ENCODE measurements at regions not wholly inside any gene's neighbourhood (a gene's known extent, or its start where the extent isn't known, plus 50 kb on each side); places are given as distances from the start of the nearest gene placed in this dataset.

- no peak for DNase-seq (ENCODE audit: low read depth in 2 of 2)
Observed at GRCh38 chr4:180560896-180561295, 1682.3 kb upstream of the TENM3 start.

DNA sequence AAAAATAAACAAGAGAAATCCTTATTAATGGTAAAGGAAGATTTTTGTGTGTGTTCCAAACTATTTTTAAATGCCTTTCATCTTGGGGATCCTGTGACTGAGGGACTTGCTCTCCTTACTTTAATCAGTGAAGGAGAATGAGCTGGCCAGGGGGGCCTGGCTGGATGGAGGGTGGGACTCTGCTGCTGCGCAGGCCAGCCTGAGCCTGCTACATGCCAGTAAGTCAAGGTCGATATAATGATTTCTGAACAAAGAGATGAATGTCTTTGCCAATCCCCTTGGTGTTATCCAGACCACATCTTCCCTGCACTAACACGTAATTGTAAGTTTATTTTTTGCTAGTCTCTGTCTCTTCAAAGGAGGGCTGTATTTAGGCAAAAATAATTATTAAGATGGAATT lies 1679.2 kb upstream of the TENM3 start:
- no peak for DNase-seq (ENCODE audit: low read depth in 2 of 2)

- DNase-seq (ENCODE audit: low read depth in 2 of 2), result no peak
Observed at GRCh38 chr4:180564448-180564847, 1678.8 kb upstream of the TENM3 start.

GRCh38 chr4:180565856-180566431 lies 1677.3 kb upstream of the TENM3 start:
- DNase-seq (ENCODE audit: low read depth in 2 of 2), result no peak

DNA sequence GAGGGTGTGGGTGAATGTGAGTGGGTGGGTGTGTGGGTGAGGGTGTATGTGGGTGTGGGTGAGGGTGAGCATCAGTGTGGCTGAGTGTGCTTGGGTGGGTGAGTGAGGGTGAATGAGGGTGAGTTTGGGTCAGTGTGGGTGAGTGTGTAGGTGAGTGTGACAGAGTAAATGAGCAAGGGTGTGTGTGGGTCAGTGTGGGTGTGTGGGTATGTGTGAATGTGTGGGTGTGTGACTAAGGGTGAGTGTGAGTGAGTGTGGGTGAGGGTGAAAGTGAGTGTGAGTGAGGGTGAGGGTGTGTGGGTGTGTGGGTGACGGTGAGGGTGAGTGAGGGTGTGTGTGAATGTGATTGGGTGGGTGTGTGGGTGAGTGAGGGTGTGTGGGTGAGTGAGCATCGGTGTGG lies 1676.7 kb upstream of the TENM3 start:
- no peak for DNase-seq (ENCODE audit: low read depth in 2 of 2)

- no peak for DNase-seq (ENCODE audit: low read depth in 2 of 2)
Observed at GRCh38 chr4:180567080-180567479, 1676.1 kb upstream of the TENM3 start.

- DNase-seq (ENCODE audit: low read depth in 2 of 2), result no peak
Observed at GRCh38 chr4:180571516-180572055, 1671.6 kb upstream of the TENM3 start.

DNA sequence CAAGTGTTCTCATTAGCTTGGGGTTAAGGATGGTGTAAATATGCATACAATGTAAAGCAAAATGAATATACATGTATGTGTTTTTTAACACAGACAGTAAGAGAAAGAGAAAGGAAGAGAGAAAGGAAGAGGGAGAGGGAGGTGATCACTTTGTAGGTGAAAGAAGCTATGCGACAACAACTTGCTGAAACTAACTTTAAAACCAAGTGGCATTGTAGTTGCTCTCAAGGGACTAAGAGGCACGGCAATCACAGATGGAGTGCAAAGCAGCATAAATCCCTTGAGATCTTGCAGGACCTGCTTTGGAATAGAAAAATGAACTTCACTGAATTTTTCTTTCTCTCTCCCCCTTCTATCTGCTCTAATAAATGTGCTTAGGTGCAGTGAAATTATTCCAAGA lies 1665.0 kb upstream of the TENM3 start:
- DNase-seq (ENCODE audit: low read depth in 2 of 2), result no peak

- no peak for DNase-seq (ENCODE audit: low read depth in 2 of 2)
Observed at GRCh38 chr4:180581061-180581460, 1662.1 kb upstream of the TENM3 start.

GRCh38 chr4:180587379-180587778 lies 1655.8 kb upstream of the TENM3 start:
- DNase-seq (ENCODE audit: low read depth in 2 of 2), result no peak

DNA sequence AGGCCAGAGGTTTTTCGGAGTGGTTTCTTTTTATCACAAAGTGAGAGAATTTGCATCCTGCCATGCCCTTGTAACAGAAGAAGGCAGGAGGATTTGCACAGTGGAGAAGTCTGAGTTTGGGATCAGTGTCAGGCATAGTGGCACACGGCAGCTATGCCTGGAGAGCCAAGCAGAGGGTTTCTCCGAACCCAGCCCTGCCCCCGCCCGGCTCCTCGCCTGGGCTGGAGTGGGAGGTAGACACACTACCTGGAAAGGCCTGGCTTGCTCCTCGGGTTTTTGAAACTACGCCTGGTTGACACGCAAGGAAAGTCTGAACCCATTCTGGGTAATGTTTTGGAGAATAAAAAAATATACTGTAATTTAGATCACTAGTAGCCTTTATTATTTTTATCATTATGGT lies 1653.6 kb upstream of the TENM3 start:
- no peak for DNase-seq (ENCODE audit: low read depth in 2 of 2)

GRCh38 chr4:180596888-180597483 lies 1646.2 kb upstream of the TENM3 start:
- no peak for DNase-seq (ENCODE audit: low read depth in 2 of 2)

GRCh38 chr4:180598281-180598680 lies 1644.9 kb upstream of the TENM3 start:
- no peak for DNase-seq (ENCODE audit: low read depth in 2 of 2)

- no peak for DNase-seq (ENCODE audit: low read depth in 2 of 2)
Observed at GRCh38 chr4:180603791-180604190, 1639.4 kb upstream of the TENM3 start.

DNA sequence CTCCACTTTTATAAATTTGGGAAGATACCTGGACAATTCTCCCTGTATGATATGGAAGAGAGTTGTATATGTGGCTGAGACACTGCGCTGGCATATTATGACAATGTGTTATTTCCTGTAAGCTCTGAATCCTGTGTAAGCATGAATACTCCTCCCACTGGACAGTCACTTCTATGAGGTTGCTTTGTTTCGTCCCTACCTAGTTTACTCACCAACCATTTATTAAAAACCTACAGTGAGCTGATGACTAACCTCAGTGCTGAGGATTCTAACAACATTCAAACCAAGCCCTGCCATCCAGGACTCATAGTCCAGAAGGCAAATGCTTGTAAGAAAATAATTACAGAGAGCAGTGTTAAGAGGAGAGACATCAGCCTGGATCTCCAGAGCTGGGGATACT lies 1632.9 kb upstream of the TENM3 start:
- DNase-seq (ENCODE audit: low read depth in 2 of 2), result no peak

GRCh38 chr4:180615746-180616145 lies 1627.5 kb upstream of the TENM3 start:
- no peak for DNase-seq (ENCODE audit: low read depth in 2 of 2)

DNA sequence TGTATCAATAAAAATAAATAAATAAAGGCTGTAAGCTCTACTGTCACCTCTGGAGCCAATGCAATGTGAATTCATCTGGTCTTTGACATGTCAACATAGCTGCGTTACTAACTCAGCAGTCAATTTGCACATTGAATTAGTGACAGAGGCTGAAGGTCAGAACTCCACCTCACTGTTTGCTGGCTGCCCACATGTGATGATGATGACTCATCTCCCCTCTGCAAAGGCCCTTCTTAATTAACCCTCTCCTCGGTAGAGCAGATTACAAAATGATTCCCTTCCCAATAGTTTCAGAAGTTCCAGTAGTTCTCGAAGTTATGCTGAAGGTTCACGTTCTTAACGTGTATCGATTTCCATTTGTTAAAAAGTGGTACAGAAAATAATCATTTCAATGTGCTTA lies 1626.0 kb upstream of the TENM3 start:
- no peak for DNase-seq (ENCODE audit: low read depth in 2 of 2)

DNA sequence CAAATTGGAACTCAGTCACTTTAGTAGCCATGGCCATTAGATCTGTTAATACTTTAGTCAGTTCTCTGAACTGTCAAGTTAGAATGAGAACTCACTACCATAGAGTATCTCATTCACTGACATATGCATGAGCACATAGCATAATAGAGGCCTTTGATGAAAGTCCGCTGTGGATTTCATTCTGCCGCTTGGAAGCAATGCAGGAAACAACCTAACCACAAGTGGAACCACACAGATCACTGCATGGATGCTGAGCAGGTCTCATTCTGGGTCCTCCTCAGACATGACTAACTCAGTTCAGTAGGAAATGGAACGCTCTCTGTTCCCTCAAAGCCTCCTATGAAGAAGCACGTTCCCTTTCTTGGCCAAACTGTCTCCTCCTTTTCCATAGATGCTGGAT lies 1624.8 kb upstream of the TENM3 start:
- no peak for DNase-seq (ENCODE audit: low read depth in 2 of 2)

- DNase-seq (ENCODE audit: low read depth in 2 of 2), result no peak
Observed at GRCh38 chr4:180619440-180619839, 1623.8 kb upstream of the TENM3 start.

DNA sequence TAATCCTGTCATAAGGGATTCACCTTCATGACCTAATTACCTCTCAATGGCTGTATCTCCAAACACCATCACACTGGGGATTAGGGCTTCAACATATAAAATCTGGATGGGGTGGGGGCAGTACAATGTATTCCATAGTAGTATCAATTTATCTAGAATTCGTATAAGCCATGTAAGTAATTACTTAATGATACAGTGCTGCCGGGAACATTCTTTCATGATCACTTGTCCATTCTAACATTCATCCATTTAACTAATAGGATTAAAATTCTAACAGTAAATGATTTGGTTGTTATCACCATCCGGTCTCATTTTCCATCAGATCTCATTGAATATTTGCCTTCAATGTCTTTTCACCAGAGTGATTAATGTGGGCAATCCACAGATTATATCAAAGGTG lies 1620.9 kb upstream of the TENM3 start:
- no peak for DNase-seq (ENCODE audit: low read depth in 2 of 2)

DNA sequence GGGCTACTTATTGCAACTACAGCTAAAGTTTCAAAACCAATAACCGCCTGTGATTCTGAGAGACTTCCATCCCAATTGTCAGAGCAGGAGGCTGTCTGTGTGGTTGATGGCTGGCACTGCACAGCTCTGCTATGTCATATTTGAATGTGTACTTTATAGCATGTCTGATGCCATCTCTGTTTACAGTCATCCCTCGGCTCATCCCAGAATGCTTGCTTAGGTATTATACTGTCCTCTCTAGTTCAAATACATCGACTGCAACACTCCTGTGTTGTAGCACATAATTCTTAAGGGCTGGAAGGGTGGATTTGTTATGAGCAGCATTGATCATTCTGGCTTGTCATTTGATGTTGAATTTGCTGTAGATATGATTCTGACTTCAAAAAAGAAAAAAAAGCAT lies 1617.5 kb upstream of the TENM3 start:
- no peak for DNase-seq (ENCODE audit: low read depth in 2 of 2)

- DNase-seq (ENCODE audit: low read depth in 2 of 2), result no peak
Observed at GRCh38 chr4:180630012-180630665, 1613.1 kb upstream of the TENM3 start.

DNA sequence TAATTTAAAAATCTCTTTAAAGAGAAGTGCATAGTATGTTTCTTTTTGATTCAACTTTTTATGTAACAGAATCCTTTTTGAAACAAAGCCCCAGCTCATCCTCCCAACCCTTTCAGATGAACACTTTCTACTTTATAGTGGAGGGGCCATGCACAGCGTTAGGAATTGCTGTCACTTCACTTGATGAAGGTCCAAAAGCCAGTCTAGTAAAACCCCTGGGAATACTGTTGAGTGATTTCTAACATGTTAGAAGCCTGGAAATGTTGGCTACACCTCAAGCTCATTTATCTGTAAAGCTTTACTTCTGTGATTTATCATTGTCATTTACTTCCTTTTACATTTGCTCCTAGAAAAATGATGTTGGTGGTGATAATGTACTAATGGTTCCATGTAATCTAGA lies 1608.9 kb upstream of the TENM3 start:
- DNase-seq (ENCODE audit: low read depth in 2 of 2), result no peak

Data from stimulated activated CD8-positive, alpha-beta memory T cell treated with anti-CD3 and anti-CD28 coated beads, Interleukin-7, amount 100 ng/mL, for 1 hour (primary cell).